ENCODE measurements at regions not wholly inside any gene's neighbourhood (a gene's known extent, or its start where the extent isn't known, plus 50 kb on each side); places are given as distances from the start of the nearest gene placed in this dataset.

- ChIA-PET POLR2A (no interaction called here), CTCF (no interaction called here)
- Mint-ChIP-seq H3K9me3 (peaks cover 5% of the 10 kb centered on the region), H3K4me3 (no peak overlapping the region), H3K27me3 (no peaks in the 10 kb centered on the region), H3K4me1 (ENCODE audit: low read depth) (no peaks in the 10 kb centered on the region), H3K27ac (no peak overlapping the region), H3K36me3 (ENCODE audit: low read depth) (no peaks in the 10 kb centered on the region)
- Histone ChIP-seq H3K4me1 (ENCODE audit: insufficient read depth, low read length) (no peaks in the 10 kb centered on the region), H3K9me3 (ENCODE audit: control insufficient read depth in 1 of 2, insufficient read depth in 1 of 2, low read length in 2 of 2) (peaks cover 0 to 4% of the 10 kb centered on the region in 2 experiments), H3K27ac (ENCODE audit: low read depth in 1 of 2, low read length in 2 of 2) (no peak overlapping the region), H3K36me3 (ENCODE audit: insufficient read depth, low read length) (no peaks in the 10 kb centered on the region), H3K4me3 (ENCODE audit: low read length) (no peak overlapping the region), H3K27me3 (ENCODE audit: control insufficient read depth in 1 of 2, insufficient read depth in 2 of 2, low read length in 2 of 2) (no peaks in the 10 kb centered on the region)
- DNase-seq (no peak), ATAC-seq (ENCODE audit: poor library complexity) (no peak)
- intact Hi-C loops (cut with DNase I, micrococcal nuclease): no loop called here
- TF ChIP-seq CTCF (IDR thresholded peaks at IDR 0.05): no peak
These were observed 129.5 kb downstream of the RND3 start for GRCh38 chr2:150357770-150358467.

DNA sequence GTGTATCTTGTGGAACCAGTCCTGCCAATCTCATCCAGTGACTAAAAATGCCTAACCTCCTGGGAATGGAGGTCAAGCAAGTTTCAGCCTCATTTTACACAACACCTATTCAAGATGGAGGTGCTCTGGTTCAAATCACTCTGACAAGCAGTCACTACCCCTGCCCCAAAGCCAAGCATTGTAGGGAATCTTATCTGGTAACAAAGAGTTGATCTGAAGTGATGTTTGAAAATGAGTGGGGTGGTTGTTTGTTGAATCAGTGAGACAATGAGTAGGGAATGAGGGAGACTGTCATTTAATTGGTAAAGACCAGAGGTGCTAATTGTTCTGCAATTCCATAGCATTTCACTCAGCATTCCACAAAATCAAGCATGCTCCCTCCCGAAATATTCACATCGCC is 132.0 kb downstream of the RND3 start:
- ATAC-seq (ENCODE audit: poor library complexity) (no peak), DNase-seq (no peak)
- Mint-ChIP-seq H3K27me3 (no peaks in the 10 kb centered on the region), H3K9me3 (peaks cover 5% of the 10 kb centered on the region), H3K4me1 (ENCODE audit: low read depth) (no peaks in the 10 kb centered on the region), H3K36me3 (ENCODE audit: low read depth) (no peaks in the 10 kb centered on the region), H3K4me3 (no peak overlapping the region), H3K27ac (no peak overlapping the region)
- intact Hi-C loops (cut with DNase I, micrococcal nuclease): no loop called here
- no peak for TF ChIP-seq CTCF (IDR thresholded peaks at IDR 0.05)
- Histone ChIP-seq H3K27me3 (ENCODE audit: control insufficient read depth in 1 of 2, insufficient read depth in 2 of 2, low read length in 2 of 2) (no peaks in the 10 kb centered on the region), H3K27ac (ENCODE audit: low read depth in 1 of 2, low read length in 2 of 2) (no peak overlapping the region), H3K4me1 (ENCODE audit: insufficient read depth, low read length) (no peaks in the 10 kb centered on the region), H3K4me3 (ENCODE audit: low read length) (no peak overlapping the region), H3K9me3 (ENCODE audit: control insufficient read depth in 1 of 2, insufficient read depth in 1 of 2, low read length in 2 of 2) (peaks cover 0 to 3% of the 10 kb centered on the region in 2 experiments), H3K36me3 (ENCODE audit: insufficient read depth, low read length) (no peaks in the 10 kb centered on the region)
- POLR2A ChIA-PET: no interaction called here
- CTCF ChIA-PET: no interaction called here

DNA sequence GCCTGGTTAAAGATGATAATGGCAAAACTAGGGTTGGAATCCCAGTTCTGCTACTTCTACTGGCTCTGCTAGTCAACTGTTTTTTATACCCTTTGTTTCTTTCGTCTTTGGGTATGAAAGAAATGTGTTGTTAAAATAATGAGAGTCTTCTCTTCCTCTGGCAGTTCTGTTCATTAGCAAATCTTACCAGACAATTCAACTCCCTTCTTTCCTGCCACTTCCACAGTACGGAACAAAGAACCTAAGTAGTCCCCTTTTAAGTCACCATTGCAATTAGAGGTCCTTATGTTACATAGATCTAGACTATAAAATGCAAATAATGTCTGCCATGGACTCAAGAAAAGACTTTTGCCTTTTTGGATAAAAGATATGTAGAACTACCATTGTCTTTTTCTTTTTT is 134.1 kb downstream of the RND3 start:
- no peak overlapping the region for H3K27ac ChIP-seq (ENCODE audit: low read depth in 1 of 2, low read length in 2 of 2)
- Mint-ChIP-seq H3K36me3 (ENCODE audit: low read depth) (no peaks in the 10 kb centered on the region), H3K9me3 (peaks cover 2% of the 10 kb centered on the region), H3K27me3 (no peaks in the 10 kb centered on the region), H3K4me3 (no peak overlapping the region), H3K4me1 (ENCODE audit: low read depth) (no peaks in the 10 kb centered on the region), H3K27ac (no peak overlapping the region)
- peaks cover 0 to 3% of the 10 kb centered on the region in 2 experiments for H3K9me3 ChIP-seq (ENCODE audit: control insufficient read depth in 1 of 2, insufficient read depth in 1 of 2, low read length in 2 of 2)
- H3K4me1 ChIP-seq (ENCODE audit: insufficient read depth, low read length): no peaks in the 10 kb centered on the region
- ChIA-PET POLR2A (no interaction called here), CTCF (no interaction called here)
- H3K27me3 ChIP-seq (ENCODE audit: control insufficient read depth in 1 of 2, insufficient read depth in 2 of 2, low read length in 2 of 2): no peaks in the 10 kb centered on the region
- ATAC-seq (ENCODE audit: poor library complexity) (no peak), DNase-seq (no peak)
- no peak for TF ChIP-seq CTCF (IDR thresholded peaks at IDR 0.05)
- H3K4me3 ChIP-seq (ENCODE audit: low read length): no peak overlapping the region
- H3K36me3 ChIP-seq (ENCODE audit: insufficient read depth, low read length): no peaks in the 10 kb centered on the region
- intact Hi-C loops (cut with DNase I, micrococcal nuclease): no loop called here

Measured in CD4-positive, alpha-beta T cell (primary cell).